ENCODE measurements at regions not wholly inside any gene's neighbourhood (a gene's known extent, or its start where the extent isn't known, plus 50 kb on each side); places are given as distances from the start of the nearest gene placed in this dataset.

GRCh38 chr7:17613338-17614041 lies 315.0 kb downstream of the AHR start:
- no peak for DNase-seq

DNA sequence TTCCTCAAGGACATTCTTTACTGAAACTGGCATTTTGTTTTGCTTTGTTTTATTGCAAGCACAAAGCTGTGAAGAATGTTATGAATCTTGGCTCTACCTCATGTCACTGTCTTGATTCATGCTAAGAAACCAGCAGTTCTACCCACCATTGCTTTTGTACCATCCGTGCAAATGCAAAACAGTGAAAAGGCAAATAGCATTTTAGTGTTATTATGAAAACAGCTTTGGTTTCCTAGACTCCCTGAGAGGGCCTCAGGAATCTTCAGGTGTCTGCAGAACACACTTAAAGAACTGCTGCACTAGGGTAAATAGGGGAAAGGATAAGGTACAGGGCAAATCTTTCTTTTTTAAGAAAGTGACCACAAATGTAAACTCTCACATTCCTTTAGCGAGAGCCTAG lies 318.9 kb downstream of the AHR start:
- DNase-seq, result no peak

DNA sequence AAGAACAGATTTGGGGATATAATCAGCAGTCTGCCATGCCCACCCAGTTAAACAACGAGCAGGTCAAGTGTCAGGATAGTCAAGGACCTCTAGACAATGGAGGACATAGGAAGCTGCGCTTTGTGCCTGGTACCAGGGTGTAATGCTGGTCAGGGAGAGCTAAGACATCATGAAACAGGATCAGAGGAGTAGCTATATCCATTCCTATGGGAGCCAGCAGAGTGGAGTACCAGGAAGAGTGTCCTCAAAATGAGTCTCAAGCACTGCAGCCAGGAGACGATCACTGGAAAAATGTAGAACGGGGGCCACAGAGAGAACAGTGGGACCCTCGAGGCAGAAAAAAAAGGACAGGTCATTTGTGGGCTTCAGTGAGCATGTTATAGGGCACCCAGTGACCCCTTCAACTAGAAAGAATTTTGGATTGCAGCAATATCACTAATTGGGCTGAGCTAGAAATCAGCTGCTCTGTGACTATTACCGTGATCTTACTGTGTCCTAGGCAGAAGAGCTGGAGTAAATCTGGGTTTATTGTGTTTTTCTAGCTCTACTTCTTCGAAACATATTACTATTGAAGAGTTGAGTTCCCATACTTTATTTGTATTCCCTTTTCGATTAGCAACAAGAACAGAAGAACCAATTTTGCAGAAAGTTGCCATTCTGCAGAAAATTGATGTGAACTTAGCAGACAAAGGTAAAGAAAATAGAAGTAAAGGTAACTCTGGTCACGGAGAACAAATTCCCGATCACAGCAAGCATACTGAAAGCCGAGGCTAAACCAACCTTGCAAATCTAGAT lies 319.6 kb downstream of the AHR start:
- DNase-seq, result no peak

DNA sequence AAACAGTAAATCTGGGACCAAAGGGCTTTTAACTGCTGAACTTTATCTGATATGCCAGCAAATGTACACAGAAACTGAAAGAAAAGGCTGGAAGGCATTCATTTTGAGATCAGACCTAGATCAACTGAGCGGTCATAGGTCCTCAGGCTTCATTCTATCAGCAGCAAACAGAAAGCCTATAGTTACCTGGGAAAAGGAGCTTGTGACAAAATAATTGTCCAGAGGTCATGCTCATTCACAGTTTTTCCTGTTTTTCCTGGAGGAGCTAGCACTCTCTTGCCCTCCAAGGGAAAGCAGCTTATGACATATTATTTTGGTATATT lies 320.2 kb downstream of the AHR start:
- no peak for DNase-seq

DNA sequence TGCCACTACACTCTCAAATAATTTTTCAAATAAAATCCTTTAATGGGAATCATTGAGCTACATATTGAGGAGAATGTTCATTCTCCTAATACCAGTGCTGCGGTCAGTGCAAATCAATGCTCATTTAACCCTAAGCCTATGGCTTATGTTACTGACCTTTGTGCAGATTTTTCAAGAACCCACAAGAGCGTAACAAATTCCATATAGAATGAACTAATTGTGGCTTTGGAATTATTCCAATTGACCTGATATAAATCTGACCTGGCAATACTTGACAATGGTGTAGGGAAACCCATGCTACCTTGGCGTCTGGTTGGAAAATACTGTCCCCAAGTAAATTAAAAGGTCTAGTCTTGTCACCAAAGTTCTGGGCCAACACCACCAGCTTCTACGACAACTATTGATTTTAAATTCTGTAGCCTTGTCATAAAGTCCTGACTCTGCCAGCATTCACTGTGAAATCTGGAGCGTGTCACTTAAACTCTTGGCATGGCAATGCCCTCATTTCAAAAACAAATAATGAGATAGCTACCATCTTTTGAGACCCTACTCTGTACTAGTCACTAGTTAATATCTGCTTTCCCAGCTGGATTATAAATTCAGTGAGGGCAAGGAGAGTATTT lies 320.9 kb downstream of the AHR start:
- DNase-seq, result no peak

DNA sequence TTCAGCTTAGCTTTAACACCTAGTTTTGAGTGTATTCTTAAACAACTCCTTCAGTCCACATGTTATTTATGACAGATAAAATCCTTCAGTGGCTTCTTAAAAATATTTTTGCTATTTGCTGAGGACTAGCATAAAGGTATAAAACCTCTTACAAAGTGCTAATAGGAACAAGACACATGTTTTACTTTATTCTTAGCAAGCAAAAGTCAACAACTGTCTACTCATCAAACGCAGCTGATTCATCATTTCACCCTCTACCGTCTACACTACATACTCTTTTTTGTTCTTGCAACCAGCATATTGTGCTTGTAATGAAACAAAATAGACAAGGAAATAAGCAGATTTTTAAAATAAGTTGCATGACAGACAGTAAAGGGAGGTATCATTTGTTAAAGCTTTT lies 319.7 kb downstream of the SNX13 start:
- no peak for DNase-seq

DNA sequence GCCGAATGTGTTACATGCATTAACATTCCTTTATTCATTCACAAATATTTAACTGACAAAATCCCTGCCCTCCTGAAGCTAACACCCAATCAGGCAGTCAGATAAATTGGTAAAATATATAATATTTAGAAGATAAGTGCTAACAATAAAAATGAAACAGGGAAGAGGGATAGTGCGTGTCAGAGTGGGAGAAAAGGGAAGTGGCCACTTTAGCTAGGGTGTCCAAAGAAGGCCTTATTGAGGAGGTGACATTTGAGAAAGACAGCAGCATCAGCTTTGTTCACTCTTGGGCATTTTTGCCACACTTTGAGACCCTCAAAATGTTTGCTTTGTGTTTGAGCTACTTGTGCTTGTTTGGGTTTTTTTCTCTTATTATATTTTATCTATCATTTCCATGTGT lies 317.8 kb downstream of the SNX13 start:
- DNase-seq, result no peak

GRCh38 chr7:17623546-17624185 lies 316.6 kb downstream of the SNX13 start:
- DNase-seq, result no peak

DNA sequence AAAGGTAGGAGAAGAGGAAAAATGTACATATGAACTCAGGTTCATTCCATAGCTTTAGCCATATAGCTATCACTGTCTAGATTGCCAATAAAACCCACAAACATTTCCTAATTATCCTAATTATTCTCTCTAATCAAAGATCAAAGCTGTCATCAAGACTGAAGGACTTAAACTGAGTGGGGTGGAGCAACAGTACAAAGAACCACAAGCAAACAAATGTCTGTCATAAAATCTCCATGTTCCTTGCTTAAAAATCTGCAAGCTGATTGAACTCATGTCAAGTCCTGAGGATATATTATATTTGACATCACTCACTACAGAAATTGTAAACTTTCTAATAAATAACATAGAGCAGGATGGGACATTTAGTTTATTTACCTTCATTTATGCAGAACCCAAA lies 315.9 kb downstream of the SNX13 start:
- no peak for DNase-seq

DNA sequence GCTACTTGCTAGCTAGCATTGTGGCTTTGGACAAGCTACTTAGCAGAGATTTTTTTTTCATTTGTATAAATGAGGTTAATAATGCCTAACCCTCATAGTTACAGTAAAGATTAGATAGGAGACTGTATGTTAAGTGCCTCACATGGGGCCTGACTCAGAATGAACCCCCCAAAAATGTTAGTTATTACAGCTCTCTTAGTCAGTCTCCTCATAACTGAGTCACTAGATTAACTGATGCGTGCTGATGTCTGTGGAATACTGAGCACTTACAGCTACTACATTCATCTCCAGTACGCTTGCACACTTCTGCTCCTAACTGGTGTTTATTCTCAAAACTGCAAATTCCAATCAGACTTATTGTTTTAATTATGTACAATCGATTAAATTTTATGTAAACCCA lies 315.3 kb downstream of the SNX13 start:
- no peak for DNase-seq

GRCh38 chr7:17626235-17626634 lies 314.1 kb downstream of the SNX13 start:
- no peak for DNase-seq

- DNase-seq, result no peak
Observed at GRCh38 chr7:17631061-17631460, 309.2 kb downstream of the SNX13 start.

DNA sequence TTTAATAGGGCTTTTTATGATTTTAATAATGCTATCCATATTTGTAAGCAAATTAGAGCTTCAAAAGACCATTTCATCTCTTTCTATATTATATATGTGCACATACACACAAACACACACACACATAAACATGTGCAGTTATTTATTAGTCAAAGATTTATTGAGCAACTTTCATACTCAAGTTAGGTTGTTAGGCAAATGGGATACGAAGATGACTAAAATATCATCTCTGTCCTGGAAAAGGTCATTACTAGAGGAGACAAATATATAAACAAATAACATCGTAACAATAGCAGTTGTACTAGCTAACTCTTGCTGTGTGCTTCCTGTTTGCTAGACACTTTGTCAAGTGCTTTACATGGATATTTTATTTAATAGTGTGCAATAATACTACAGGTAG lies 307.9 kb downstream of the SNX13 start:
- DNase-seq, result no peak

- DNase-seq, result no peak
Observed at GRCh38 chr7:17633067-17633466, 307.2 kb downstream of the SNX13 start.

DNA sequence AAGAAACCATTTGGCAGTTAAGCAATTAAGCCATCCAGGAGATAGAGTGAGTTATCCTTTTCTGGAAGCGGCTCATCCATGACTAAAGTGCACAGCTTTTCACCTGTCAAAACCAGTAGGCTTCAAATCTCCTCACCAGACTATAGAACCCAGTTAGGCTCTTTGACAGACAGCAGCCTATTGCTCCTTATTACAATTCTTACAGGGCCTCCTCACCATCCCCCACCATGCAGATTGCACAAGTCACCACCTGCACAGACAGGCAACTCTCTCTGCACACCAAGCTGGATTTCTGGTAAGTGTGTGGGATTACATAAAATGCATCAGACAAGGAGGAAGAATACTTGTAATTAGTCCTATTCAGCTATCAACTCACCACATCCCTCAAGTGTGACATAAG lies 301.6 kb downstream of the SNX13 start:
- DNase-seq, result no peak

DNA sequence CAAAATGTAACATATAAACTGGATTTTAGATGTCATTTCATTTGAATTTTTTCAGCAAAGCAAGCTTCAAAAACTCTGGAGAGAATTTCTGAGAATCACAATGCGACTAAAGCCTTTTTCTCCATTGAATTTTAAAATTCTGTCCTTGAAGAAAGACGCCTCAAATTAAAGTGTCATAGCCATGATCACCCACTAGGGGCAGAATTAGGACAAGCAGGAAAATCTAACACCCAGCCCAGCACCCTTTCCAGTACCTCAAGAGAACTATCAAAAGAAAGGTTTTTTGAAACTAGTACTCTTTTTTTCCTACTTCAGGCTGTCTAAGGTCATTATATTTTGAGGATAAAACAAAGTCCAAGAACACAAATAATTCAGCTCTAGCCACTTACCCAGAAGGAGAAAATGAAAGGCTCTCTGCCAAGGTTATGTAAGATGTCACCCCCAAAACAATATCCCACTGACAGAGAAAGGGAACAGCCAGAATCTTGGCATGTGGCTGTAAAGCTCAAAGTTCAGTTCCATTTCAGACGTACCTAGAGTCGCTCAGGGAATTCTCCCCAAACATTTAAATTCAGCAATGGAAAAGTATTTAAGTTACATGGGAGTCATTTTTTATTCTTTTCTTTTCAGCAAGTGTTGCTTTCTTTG lies 299.4 kb downstream of the SNX13 start:
- DNase-seq, result no peak

- no peak for DNase-seq
Observed at GRCh38 chr7:17645500-17645899, 294.8 kb downstream of the SNX13 start.

DNA sequence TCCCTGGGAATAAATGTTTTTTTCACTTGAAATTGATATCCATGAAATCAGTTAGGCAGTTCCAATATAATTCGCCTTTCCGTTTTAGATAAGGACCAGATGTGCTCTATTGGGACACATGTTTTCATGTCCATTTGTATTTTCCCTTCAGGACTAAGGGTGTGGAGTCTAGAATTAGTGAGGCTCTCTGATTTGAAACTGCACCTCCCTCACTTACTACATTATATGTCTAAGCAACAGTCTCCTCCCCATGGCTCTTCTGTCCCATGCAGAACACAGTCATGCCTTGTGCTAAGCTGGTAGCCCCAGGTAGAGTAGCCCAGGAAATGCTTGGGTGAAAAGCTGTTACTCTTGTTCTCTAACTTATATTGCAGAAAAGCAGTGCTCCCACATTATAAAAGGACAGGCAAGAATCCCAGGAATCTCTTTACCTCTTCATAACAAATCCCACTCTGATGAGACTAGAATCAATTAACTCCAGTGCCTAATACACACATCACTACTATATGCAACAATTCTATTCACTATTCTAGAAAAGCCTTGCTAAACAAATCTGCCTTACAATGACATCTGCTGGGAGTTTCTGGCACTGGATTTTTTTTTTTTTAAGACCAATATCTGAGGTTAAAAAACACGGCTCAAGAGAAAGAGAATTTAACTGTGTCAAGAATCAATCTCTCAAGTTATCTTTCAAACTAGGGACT lies 293.9 kb downstream of the SNX13 start:
- DNase-seq, result no peak

DNA sequence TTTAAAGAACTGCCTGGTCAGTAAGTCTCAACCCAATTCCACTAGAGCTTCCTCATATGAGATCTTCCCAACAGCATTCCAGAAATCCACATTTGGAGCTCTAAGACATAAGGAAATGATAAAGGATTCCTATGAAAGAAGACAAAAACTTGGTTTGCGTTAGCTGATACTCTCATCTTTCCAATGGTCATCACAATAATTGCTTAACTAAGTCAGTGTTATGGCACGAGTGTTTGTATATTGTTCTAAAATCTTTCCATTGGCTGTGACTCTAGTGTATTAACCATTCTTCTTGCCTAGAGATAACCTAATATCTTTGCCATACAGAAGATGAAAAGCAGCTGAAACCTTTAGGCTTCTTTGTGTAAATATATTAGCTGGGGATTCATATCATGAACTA lies 289.0 kb downstream of the SNX13 start:
- DNase-seq, result no peak

DNA sequence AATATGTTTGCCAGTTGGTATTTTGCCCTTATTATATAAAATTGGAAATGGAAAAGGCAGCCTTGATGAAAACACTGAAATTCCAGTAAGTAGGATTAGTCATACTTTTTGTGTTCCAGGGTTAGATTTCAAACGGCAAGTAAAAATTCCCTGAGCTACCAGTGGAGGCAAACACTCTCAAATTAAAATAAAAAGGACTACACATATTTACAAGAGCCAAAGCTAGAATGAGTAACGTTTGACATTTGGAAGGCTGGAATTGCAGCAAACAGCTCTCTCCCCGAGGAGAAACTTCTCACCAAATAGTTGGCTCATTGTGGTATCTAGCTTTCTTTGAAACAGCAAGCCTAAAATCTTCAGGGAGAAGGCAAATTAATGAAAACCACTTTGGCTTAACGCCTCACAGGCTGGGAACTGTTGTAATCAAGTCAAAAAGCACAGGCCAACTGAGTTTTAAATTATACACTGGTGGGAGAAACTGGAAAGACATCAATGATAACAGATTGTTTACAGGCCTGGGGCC lies 288.4 kb downstream of the SNX13 start:
- no peak for DNase-seq

DNA sequence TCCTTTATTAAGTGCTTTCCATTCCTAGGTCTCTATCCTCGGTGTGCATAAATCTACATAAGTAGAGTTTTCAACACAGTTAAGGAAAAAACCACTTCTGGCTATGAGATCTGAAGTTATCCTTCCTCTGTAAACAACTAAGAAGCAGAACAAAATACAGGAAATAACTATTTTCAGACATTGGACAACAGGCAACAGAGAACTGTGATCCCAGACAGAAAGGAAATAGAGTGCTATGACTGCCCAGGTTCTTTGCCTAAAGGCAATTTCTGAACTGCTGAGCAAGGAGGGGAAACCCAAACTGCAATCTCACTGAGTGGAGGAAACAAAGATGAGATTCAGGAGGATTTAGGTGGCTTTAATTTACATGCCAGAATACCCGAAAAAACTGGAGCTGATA lies 285.4 kb downstream of the SNX13 start:
- no peak for DNase-seq

DNA sequence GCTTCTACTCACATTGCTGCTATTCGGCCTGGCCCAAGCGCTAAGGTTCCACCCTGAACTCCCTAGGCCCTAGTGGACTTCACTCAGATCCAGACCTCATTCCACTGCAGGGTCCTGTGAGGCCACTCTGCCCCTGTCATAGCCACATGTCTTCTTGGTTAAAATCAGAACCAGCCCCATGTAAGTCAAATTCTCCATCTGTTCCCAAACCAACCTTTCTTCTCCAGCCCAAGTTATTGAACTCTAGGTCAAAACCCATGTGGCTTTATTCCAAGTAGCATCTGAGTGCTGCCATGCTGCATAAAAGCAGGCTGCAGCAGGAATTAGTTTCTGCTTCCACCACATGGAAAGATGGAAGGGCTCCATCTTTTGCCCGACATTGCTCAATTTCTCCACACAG lies 281.2 kb downstream of the SNX13 start:
- DNase-seq, result no peak

DNA sequence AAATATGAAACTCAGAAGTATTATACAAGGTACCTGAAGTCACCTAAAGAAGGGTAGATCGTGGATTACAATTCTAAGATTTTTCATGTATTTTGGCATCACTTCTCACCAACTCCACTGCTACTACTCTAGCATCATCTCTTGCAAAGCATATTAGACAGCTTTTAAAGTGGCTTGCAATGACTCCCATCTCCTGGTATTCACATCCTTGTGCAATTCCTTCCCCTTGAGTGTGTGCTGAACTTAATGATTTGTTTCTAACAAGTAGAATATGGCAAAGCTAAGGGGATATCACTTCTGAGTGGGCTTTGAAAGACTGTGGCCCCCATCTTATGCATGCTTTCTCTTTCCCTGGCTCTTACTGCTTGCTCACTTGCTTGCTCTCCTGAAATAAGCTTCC lies 280.2 kb downstream of the SNX13 start:
- DNase-seq, result no peak
